A673 (cell line): ENCODE measurements at regions not wholly inside any gene's neighbourhood (a gene's known extent, or its start where the extent isn't known, plus 50 kb on each side); places are given as distances from the start of the nearest gene placed in this dataset.

Experiments
- EZH2 ChIP-seq: fragments of 200-600 bp; sonication (generic); IDR thresholded peaks from 2 replicates; pipeline ENCODE4 v1.6.1; 2017; ENCODE audit warnings: borderline replicate concordance, low read depth, mild to moderate bottlenecking, mixed read lengths, antibody characterized with exemption, low read length; ENCODE audit not compliant: poor library complexity, severe bottlenecking
- TF ChIP-seq, protein P1 (sequence below): fragments of 300-800, 200-600 bp; sonication (generic); conservative IDR thresholded peaks from 2 replicates; pipeline ENCODE4 v1.5.1; 2017; ENCODE audit warnings: low read depth, mild to moderate bottlenecking, antibody characterized with exemption, low read length, moderate library complexity, mixed read lengths

DNA sequence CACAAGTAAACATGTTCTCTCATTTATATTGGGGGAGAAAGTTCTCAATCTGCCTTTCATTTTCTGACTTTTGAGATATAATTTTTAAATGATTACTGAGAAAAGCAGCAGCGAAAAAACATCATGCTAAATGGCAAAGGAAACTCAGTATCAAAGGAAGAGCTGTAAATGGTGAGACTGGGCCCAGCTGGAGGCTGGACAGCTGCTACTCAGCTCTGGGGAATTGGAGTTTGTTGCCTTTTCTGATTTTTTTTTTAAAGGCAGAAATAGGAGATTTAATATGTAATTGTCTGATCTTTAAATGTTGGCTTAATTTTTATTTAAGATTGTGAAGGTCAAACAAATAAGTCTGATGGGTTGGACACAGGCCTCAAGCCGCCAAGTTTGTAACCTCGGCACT, 137.1 kb upstream of the TACR1 start:
- TF ChIP-seq EZH2 = no peak
- TF ChIP-seq, protein P1, sequence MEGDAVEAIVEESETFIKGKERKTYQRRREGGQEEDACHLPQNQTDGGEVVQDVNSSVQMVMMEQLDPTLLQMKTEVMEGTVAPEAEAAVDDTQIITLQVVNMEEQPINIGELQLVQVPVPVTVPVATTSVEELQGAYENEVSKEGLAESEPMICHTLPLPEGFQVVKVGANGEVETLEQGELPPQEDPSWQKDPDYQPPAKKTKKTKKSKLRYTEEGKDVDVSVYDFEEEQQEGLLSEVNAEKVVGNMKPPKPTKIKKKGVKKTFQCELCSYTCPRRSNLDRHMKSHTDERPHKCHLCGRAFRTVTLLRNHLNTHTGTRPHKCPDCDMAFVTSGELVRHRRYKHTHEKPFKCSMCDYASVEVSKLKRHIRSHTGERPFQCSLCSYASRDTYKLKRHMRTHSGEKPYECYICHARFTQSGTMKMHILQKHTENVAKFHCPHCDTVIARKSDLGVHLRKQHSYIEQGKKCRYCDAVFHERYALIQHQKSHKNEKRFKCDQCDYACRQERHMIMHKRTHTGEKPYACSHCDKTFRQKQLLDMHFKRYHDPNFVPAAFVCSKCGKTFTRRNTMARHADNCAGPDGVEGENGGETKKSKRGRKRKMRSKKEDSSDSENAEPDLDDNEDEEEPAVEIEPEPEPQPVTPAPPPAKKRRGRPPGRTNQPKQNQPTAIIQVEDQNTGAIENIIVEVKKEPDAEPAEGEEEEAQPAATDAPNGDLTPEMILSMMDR = no peak
